Fibroblast of pulmonary artery (primary cell): ENCODE measurements at regions not wholly inside any gene's neighbourhood (a gene's known extent, or its start where the extent isn't known, plus 50 kb on each side); places are given as distances from the start of the nearest gene placed in this dataset.

Experiments
- DNase-seq: peaks from one replicate; pipeline ENCODE4 v3.0.0-alpha.2; 2010; ENCODE audit warnings: low read depth
- H3K4me3 ChIP-seq: replicated peaks from 2 replicates; pipeline ENCODE4 v1.5.1; 2011; ENCODE audit warnings: low read depth, mild to moderate bottlenecking, control low read depth, low read length, moderate library complexity
- CTCF ChIP-seq: IDR thresholded peaks from 2 replicates; pipeline ENCODE4 v1.5.1; 2011; ENCODE audit warnings: mild to moderate bottlenecking, control low read depth, low read length, inconsistent platforms; ENCODE audit errors: missing control alignments

GRCh38 chr16:64784635-64785034 lies 337.2 kb downstream of the CDH11 start:
- DNase-seq: no peak
- H3K4me3 ChIP-seq: no peak overlapping the region
- no peak for TF ChIP-seq CTCF

DNA sequence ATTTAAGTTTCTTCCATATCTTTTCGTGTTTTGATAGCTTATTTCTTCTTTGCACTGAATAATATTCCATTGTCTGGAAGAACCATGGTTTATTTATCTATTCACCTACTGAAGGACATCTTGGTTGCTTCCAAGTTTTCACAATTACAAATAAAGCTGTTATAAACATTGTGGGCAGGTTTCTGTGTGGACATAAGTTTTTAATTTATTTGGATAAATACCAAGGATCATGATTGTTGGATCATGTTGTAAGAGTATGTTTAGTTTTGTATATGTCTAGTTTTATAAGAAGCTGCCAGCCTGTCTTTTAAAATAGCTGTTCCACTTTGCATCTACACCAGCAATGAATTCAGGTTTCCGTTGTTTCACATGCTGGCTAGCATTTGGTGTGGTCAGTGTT lies 339.4 kb downstream of the CDH11 start:
- no peak for DNase-seq
- no peak for TF ChIP-seq CTCF
- H3K4me3 ChIP-seq: no peak overlapping the region

DNA sequence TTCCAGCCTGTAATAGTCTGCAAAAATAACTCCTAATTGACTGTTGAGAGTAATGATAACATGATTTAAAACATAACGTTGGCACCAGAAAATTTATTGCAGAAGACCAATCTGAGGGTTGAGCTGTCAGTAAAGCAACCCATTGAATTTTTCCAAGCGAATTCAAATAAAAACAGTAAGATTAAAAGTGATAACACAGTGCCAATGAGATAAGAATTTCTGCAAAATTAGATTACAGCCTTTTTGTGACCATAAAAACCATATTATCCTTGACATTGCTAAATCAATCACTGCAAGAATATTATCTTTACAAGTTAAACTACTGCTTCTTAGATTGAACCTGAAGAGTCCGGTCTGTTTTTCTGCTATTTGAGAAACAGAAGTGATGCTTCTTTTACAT lies 341.4 kb downstream of the CDH11 start:
- TF ChIP-seq CTCF: no peak
- DNase-seq: no peak
- no peak overlapping the region for H3K4me3 ChIP-seq

GRCh38 chr16:64778777-64779176 lies 343.1 kb downstream of the CDH11 start:
- H3K4me3 ChIP-seq: no peak overlapping the region
- TF ChIP-seq CTCF: no peak
- no peak for DNase-seq

DNA sequence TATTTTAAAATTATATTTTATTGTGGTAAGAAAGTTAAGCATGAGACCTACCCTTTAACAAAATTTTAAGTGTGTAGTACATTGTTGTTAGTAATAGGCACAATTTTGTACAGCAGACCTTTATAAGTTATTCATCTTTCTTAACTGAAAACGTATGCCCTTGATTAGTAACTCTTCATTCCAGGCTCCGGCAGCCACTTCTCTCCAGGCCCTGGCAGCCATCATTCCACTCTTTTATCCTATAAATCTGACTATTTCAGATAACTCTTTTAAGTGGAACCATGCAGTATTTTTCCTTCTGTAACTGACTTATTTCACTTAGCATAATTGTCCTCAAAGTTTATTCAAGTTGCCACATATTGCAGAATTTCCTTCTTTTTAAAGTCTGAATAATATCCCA lies 348.2 kb downstream of the CDH11 start:
- no peak for TF ChIP-seq CTCF
- no peak overlapping the region for H3K4me3 ChIP-seq
- DNase-seq: no peak

DNA sequence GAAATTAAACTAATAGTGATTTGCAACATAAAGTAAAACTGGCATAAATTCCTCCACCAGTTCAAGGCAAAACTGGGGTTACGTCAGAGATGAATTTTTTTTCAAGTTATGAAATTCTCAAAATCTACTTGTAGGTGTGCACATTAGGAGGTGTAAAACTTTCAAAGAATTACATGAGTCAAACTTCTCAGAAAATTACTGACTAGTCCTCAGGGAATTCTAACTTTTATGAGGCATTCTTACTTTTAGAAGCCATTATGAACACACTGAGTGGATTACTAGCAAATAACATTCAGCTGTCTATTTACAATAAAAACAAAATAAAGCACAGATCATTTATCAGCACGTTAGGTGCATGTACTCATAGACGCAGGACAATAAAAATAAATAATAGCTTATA lies 348.7 kb downstream of the CDH11 start:
- no peak for DNase-seq
- TF ChIP-seq CTCF: no peak
- H3K4me3 ChIP-seq: no peak overlapping the region

DNA sequence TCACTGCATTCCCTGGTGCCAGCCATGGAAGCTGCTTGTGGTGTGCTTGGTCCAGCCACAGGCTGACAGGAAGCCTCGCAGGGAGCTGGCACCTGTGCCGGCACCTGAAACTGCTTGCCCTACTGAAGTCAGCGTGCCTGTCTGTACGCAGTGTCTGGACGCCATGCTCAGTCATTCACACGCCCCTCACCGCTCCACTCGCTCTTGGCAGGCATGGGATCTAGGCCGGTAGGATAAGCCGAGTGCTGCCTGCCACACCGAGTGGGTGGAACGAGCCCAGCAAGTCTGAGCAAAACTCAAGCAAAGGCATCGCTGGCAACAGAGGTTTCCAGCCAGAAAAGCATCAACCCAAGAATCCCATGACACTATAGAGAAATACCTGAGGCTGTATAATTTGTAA lies 350.6 kb downstream of the CDH11 start:
- H3K4me3 ChIP-seq: no peak overlapping the region
- no peak for DNase-seq
- TF ChIP-seq CTCF: no peak
